Neural cell (in vitro differentiated cells): ENCODE measurements at regions not wholly inside any gene's neighbourhood (a gene's known extent, or its start where the extent isn't known, plus 50 kb on each side); places are given as distances from the start of the nearest gene placed in this dataset.

Source experiments
- POLR2AphosphoS5 ChIP-seq: IDR thresholded peaks from 2 replicates; pipeline ENCODE4 v1.6.1; 2012
- REST ChIP-seq: IDR thresholded peaks from 2 replicates; pipeline ENCODE4 v1.6.1; 2012; ENCODE audit warnings: borderline replicate concordance
- TF ChIP-seq, protein P1 (sequence below): fragments of 450-650 bp; IDR thresholded peaks from 2 replicates; pipeline ENCODE4 v1.5.1; 2014; ENCODE audit warnings: antibody characterized with exemption, mild to moderate bottlenecking, moderate library complexity; ENCODE audit not compliant: poor library complexity, severe bottlenecking

- TF ChIP-seq, protein P1, sequence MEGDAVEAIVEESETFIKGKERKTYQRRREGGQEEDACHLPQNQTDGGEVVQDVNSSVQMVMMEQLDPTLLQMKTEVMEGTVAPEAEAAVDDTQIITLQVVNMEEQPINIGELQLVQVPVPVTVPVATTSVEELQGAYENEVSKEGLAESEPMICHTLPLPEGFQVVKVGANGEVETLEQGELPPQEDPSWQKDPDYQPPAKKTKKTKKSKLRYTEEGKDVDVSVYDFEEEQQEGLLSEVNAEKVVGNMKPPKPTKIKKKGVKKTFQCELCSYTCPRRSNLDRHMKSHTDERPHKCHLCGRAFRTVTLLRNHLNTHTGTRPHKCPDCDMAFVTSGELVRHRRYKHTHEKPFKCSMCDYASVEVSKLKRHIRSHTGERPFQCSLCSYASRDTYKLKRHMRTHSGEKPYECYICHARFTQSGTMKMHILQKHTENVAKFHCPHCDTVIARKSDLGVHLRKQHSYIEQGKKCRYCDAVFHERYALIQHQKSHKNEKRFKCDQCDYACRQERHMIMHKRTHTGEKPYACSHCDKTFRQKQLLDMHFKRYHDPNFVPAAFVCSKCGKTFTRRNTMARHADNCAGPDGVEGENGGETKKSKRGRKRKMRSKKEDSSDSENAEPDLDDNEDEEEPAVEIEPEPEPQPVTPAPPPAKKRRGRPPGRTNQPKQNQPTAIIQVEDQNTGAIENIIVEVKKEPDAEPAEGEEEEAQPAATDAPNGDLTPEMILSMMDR = no peak
- no peak for TF ChIP-seq REST
- no peak for TF ChIP-seq POLR2AphosphoS5
Observed at GRCh38 chr13:39804332-39805210, 149.1 kb downstream of the COG6 start.
